Fibroblast of upper back skin (primary cell): ENCODE measurements at regions not wholly inside any gene's neighbourhood (a gene's known extent, or its start where the extent isn't known, plus 50 kb on each side); places are given as distances from the start of the nearest gene placed in this dataset.
A peak's percentile ranks its signal among the peaks of the same experiment; 100 is the strongest.

Source experiments
- DNase-seq: peaks from one replicate; pipeline ENCODE4 v3.0.0-alpha.2; 2013

DNA sequence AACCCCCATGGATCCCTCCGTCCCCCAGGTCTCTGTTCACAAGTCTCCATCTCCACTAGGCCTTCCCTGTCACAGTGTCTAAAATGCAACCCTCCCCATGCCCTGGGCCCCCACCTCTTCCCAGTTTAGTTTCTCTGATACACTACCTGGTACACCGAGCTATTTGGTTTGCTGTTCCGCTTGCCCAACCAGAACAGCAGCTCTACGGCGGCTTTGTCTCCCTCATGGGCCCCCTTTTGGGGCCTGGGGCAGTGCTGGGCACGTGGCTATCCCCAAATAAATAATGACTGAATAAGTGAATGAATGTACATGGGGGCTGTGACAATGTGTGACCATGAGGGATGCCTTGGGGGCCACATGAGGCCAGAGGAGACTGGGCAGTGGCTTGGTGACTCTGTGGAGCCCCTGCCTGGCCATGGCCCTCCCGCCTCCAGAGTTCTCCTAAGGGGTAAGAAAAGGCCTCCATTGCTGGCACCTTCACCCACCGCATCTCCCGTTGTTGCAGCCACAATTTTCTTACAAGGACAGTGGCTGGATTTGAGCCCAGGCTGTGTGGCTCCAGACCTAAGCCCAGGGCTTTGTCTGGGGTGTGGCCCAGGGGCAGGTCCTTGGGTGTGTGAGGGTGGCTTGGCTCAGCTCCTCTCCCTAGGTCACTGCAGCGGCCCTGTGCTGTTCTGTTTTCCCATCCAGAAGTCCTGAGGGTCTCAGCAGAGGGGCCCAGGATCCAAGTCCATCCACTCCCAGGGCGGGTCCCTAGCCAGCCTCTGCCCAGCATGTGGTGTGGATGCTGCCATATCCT is 408.5 kb upstream of the SULF2 start:
- no peak for DNase-seq

DNA sequence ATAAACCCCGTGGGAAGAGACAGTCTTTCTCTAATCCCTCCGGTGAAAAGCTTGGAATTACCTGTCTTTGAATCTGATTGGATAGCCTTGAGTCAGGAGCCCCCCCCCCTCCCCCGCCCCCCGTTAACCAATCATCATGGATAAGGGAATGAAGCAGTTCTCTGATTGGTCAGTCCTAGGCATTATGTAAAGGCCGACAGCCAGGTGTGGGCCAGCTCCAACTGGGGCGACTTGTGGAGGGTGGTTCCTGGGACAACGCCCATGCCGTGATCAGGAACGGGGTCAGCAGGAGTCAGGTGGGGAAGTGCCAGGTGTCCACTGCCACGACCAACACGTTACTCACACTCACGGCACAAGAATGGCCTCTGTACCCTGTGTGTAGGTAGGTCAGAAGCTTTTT is 406.8 kb upstream of the SULF2 start:
- DNase-seq = no peak

DNA sequence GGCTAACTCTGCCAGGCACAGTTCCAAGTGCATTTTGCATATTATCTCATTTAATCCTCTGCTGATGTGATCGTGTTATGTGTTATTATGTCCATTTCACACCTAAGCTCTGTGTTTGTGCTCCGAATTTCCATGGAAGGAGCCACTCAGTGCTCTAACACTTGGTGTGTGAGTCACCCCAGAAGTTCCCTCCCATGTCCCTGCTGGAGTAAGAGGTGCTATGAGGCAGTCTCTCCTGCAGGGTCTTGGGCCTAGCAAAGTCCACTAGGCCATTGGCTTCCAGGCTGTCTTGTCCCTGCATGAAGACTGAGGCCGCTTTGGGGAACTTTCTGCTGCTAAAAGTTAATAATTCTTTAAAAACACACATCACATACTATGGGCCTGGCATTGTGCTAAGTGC is 405.9 kb upstream of the SULF2 start:
- no peak for DNase-seq

DNA sequence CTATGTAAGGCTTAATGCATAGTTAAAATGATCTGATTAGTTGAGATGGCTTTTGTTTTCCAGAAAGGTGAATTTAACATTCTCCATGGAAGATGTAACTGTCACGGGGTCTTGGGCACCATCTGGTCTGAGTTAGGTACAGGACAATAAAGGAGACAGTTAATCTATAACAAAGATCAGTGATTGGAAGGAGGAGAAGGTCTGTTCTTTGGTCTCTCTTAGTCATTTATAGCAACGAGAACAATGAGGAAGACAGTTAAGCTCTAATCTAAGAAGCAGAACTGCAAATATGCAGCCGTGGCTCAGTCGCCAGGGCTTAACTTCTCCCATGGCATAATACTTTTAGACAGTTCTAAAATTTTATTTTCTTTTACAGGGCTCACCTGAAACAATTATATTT is 405.5 kb upstream of the SULF2 start:
- DNase-seq = no peak

DNA sequence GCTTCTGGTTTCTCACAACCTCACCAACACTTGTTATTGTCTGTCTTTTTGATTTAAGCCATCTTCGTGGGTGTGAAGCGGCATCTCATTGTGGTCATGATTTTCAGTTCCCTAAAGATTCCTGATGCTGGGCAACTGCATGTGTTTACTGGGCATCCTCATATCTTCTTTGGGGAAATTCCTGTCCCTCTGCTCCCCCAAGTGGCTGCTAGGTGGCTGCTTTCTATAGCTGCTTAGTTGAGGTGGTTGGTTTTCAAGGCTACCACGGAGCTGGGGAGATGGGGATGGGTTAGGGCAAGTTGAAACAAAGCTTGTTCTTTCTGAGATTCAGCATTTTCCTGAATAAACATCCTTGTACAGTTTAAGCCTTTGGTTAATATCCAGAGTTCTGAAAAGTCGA is 403.9 kb upstream of the SULF2 start:
- DNase-seq = peak; percentile 51

DNA sequence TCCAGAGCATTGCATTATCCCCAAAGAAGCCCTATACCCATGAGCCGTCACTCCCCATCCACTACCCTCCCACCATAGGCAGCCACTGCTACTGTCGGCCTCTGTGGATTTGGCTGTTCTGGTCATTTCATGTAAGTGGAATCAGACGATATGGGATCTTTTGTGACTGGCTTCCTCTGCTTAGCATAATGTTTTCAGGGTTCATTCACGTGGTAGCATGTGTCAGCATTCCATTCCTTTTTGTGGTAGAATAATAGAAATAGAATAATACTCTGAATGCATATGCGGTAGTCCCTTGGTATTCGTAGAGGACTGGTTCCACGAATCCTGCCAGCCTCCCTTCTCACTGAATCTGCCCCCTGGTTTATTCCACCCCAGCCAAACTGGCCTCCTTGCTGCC is 402.6 kb upstream of the SULF2 start:
- DNase-seq = peak; percentile 80

DNA sequence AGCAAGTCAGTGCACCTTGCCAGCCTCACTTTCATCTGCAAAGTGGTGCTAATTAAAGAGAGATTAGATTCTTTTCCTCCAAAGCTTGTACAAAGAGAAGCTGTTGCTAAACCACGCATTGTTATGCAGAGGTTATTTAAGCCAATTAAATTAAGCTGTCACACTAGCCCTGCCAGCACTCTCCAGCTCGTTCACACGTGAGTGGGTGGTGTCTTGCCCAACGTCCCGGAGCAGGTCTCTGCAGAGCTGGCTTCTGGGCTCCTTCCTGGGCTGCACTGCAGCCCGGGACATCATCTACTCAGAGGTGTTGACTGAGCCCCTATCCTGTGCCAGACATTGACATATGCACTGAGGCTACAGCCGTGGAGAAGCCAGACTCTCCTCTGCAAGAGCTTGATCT is 401.6 kb upstream of the SULF2 start:
- no peak for DNase-seq

DNA sequence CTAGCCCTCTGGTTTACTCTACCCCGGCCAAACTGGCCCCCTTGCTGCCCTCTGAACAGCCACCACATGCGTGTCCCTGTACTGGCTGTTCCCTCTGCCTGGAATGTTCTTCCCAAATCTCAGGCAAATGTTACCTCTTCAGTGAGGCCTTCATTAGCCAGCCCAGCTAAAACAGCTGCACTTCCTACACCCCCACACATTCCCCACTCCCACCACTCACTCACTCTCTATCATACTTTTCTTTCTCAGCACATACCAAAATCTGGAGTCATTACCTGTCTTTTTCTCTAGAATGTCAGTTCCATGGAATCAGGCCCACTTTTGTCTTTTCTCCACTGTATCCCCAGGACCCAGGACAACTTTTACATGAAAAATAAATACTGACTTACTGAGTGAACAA is 401.2 kb upstream of the SULF2 start:
- peak; percentile 82 for DNase-seq

DNA sequence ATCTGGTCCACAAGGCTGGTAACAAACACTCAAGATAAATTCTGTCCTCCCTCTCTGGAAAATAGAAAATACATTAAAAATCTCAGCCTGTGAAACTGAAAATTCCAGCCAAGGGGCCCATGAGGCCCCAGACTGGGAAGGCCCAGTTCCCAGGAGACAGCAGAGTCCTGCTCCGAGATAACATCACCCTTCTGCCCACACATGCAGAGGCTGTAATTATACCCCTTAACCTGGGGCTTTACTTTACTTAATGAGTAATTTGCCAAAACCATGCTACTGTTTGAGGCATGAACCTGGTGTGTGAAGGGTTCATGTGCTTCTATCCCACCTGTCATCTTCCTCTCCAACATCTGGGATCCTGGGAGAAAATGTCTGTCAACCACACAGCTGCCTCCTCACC is 398.9 kb upstream of the SULF2 start:
- DNase-seq = no peak

DNA sequence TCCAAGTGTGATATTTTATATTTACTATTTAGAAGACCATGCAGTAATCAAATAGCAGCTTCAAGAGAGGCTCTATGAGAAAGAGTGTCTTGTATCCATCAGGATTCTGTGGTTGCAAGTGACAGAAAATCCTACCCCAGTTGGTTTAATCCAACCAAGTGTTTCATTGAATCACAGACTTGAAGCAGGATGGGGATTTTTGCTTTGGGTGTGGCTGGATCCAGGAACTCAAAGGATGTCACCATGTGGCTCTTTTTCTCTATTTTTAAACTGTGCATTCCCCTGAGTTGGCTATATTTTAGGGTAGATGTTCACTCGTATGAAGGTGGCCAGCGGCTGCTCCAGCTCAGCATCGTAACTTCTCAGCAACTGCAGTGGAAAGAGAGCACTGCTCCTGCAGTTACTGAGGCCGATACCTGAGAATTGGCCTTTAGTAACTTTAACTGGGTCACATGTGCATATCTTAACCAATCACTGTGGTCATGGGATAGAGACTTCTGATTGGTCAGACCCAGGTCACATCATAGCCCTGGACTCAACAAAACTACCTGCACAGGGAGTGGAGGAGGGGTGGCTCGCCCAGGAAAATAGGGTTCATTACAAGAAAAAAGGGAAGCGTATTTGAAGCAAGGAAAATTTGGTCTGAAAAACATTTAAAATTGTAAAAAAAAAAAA is 396.1 kb upstream of the SULF2 start:
- DNase-seq = no peak

DNA sequence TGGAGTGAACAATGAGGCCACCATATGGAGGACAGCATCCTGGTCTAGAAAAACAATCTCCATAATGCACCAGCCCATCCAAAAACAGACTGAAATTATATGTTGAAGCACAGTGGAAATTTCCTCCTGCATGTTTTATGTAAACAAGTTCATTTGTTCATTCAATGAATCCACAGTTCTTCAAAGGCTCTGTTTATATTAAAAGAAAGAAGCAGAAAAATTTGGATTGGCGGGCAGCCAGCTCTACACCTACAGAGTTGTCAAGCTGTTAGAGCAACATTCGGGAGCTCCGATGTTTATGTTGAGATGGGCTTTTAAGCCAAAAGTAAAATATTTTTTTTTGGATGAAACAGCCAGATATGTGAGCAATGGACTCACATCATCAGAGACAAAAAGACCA is 395.3 kb upstream of the SULF2 start:
- no peak for DNase-seq

DNA sequence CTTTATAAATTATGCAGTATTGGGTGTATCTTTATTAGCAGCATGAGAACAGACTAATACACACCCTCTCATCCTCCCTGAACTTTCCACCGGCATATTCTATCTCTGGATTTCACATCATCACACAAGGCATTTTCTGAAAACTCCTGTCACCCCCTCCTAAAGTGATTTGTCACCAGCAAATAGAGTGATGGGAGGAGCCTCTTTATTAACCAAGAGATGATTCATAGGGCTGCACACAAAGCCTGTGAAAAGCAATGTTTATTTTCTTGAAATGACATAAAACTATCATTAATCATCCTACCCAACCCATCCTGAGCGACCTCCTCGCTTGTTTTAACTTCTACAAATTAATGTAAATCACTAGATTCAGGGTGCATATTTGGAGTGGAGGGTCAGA is 394.7 kb upstream of the SULF2 start:
- DNase-seq = peak; percentile 58

DNA sequence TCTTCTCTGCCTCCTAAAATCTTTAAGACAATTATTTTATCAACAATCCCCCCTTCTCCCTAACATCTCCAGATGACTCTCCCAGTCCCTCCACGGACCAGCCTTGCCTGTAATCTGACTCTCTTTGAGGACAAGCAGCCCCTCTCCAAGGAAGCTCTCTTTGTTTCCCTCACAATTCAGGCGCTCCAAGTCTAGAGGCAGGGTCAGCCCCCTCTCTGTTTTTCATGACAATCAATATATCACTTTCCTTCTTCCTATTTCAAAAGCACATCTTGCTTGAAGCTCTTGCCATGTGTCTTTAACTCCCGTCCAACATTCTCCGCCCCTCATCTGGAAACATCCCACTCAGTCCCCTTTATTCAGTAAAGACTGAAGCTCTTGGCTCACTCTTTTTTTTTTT is 393.4 kb upstream of the SULF2 start:
- no peak for DNase-seq

DNA sequence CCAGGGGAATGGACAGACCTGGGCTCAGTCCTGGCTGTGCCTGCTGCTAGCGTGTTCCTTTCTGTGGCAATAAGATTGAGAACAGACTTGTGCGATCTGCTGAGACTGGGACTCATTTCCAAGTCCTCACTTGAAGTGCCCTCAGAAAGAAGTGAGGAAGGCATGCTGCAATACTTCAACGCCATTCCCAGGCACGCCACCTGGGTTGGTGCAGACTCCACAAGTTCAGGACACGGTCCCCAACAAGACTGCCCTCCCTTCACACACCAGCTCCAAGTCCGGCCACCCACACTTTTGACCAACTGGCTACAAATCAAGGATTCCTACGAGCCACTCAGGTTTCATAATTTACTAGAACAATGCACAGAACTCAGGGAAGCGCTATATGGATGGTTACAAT is 391.8 kb upstream of the SULF2 start:
- DNase-seq = no peak

DNA sequence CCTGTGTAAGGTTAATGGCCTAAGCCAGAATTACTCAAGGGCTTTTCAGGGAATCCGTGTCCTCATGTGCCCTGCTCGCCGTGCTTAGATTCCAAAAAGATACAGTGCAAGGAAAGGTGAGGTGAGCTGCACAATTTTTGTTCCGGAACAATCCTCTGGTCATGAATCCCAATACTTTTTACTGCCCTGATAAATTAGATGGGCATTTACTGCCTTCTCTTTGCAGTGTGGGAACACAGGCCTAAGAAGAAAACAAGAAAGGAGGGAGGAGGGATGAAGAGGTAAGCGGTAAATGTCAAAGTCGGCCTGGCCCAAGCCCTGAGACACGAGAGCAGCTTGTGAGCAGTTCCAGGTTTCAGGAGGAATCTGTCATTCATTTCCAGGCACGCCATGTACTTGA is 390.9 kb upstream of the SULF2 start:
- no peak for DNase-seq

DNA sequence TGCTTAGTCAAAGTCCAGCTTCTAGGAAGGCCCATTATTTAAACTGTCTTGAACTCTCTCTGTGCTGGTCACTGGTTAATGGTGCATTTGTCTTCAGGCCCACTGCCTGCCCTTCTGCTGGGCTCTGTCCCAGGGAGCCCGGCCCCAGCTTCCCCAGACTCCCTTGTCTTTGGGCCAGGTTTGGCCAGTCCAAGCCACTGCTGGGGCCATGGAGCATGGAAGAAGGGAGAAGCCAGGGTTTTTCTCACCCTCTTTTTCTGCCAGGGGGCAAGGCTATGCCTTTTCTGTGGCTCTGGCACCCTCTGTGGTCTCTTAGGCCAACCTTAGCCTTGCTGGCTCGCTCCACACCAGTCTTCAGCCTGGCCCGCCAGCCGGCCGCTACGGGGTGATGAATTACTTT is 390.0 kb upstream of the SULF2 start:
- no peak for DNase-seq

DNA sequence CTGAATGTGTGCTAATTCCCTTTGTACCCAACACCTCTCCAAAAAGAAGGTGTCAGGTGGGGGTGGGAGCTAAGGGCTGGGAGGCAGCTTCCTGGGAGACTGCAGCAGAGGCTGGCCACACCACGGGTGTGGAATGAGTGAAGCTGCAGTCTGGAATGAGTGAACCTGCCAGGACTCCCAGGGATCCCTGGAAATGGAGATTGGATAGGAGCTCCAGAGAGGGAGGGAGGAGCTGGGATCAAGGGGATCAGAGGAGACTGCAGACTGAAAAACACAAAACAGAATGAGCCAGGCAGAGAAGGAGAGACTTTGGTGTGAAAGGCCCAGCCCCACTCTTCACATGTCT is 387.0 kb upstream of the SULF2 start:
- DNase-seq = no peak

DNA sequence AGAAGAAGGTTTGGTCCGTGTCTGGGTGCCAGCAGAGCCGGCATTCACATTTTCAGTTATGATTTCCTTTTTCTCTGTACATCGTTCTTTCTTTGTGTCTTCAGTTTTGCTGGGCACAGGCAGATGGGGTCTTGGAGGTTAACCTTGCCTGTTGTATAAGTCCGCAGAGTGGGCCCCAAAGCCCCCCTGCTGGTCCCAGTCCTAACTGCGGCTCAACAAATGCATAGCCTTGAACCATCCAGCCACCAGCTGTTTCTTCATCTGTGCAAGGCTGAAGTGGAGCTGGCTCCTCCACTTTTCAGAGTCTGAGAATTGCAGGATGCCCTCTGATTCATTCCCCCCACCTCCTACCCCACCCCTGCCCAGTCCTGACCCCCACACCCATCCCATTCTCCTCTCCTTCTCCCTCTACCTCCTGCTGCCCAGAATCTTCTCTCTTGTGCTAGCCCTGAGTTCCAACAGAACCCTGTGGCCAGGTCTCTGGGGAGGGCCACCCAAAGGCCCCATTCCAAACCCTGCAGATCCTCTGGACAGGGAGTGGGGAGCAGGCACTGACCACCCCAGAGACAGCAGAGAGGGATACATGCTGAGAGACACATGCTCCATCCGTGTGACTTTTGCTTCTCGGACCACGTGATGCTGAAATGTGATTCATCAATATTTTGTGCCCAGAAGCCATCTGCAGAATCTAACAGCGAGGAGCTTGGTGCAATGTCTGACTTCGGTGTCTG is 386.5 kb upstream of the SULF2 start:
- no peak for DNase-seq

DNA sequence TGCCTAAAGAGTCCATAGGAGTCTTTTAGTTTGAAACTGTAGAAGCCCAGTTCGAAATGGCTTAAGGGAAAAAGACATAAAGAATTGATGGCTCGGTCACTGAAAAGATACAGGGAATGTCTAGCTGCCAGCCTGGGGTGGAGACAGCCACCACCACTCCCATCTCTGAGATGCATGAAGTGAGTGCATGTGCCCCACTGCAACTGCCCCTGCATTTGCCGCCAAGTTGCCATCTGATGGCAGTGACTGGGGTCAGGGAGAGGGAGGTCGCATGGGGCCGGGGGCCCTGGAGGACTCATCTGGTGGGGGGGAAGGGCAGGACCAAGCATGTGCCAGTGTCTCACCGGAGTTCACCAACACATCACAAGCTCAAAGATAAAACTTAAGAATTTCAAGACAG is 385.8 kb upstream of the SULF2 start:
- DNase-seq = no peak

DNA sequence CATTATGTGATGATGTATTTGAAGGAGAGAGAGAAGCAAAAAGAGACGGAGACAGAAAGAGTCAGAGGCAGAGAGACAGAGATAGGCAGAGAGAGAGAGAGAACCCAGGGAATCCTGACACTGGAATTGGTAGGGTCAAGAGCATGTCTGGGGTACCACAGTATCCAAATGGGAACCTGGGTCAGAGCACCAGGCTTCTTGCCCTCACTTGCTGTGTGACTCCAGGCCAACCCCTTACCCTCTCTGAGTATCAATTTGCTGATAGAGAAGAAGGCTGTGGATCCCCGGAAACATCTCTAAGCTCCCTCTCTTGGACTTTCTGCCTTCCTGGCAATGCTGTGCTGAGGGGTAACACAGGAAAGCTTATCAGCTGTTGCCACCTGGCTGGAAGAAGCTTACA is 385.3 kb upstream of the SULF2 start:
- DNase-seq = no peak

DNA sequence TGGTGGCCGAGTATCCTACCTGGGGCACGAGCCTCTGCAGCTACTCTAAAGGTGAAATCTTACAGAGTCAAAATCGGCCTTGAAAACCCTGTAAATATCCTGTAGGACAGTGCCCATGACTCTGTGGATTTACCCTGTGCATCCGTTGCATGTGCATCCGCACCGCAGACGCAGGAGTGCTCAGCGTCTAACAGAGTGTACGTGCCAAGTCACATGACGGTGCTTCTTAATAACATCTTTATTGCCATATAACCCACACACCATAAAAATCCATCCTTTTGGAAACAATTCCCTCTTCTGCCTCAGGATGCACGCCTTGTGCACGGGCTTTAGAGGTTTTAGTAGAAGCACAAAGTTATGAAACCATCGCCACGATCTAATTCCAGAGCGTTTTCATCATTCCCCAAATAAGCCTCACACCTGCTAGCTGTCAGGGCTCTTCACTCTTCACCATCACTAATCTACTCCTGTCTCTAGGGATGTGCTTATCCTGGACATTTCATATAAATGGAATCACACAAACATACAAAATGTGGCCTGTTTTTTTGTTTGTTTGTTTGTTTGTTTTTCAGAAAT is 384.5 kb upstream of the SULF2 start:
- DNase-seq = no peak

DNA sequence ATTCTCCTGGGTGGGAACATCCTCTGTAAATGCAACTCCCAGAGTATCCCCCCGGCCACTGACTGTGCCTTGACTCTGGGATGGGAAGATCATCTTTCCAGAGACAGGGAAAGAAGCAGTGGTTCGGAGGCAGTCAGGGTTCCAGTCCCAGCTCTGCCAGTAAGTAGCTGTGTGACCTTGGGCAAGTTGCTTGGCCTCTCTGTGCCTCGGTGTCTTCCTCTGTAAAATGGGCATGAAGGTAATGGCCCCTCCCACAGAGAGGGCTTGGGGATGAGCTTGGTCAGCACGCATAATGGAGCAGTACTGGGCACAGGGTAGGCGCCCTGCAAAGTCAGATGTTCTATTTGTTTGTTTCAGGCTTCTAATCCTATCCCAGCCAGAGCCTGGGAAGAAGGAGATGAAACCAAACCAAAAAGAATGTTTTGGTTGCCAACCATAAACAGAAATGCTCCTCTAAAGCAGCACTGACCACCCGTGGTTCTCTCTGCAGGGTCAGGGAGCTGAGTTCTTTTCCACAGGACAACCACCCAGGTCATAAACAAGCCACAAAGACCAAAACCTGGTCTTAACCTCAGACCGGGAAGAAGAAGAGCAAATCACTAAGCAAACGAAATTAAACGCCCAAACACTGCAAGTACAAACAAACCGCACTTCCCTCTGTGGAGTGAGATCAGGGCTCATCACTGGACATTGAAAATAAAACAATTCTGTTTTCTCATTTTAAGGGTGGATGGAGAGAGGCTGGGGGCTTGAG is 381.0 kb upstream of the SULF2 start:
- DNase-seq = no peak

DNA sequence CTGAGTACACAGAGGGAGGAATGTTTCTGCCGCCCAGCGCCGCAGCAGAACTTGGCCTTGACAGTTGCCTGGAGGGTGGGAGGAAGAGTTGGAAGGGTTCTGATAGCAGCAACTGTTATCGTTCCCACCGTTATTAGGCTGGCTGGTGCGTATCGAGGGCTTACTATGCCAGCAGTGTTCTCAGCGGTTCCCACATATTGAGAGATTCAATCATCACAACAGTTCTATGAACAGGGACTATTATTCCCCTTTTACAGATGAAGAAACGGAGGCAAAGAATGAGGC is 380.1 kb upstream of the SULF2 start:
- DNase-seq = no peak
